ENCODE measurements at regions not wholly inside any gene's neighbourhood (a gene's known extent, or its start where the extent isn't known, plus 50 kb on each side); places are given as distances from the start of the nearest gene placed in this dataset.

DNA sequence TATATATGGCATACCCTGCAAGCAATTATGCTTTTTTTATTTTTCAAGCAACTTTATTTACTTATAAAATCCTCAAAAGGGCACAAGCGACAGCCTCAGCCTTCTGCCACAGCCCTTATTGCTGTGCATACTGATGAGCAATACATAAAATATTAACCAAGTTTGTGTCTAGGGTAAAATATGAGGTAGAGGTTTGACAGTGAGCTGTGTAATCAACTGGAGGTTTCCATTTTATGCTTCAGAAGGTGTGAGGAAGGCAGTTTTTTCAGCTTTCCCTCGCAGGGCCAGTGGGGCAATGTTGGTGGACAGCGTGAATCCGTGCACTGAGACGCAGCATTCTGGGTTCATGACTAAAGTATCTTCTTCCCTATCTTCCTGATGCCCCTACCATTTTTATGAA lies 310.4 kb downstream of the IRS2 start:
- H3K27me3 Mint-ChIP-seq (ENCODE audit: low read depth, unreplicated experiment), result peaks cover 4% of the 10 kb centered on the region
- H3K27me3 ChIP-seq (ENCODE audit: insufficient read depth, low read length), result no peaks in the 10 kb centered on the region
- no peak overlapping the region for H3K27ac Mint-ChIP-seq (ENCODE audit: unreplicated experiment)
- H3K9me3 ChIP-seq (ENCODE audit: insufficient read depth, low read depth, low read length), result no peaks in the 10 kb centered on the region
- no peak overlapping the region for H3K4me3 Mint-ChIP-seq (ENCODE audit: unreplicated experiment)
- TF ChIP-seq, protein P1, sequence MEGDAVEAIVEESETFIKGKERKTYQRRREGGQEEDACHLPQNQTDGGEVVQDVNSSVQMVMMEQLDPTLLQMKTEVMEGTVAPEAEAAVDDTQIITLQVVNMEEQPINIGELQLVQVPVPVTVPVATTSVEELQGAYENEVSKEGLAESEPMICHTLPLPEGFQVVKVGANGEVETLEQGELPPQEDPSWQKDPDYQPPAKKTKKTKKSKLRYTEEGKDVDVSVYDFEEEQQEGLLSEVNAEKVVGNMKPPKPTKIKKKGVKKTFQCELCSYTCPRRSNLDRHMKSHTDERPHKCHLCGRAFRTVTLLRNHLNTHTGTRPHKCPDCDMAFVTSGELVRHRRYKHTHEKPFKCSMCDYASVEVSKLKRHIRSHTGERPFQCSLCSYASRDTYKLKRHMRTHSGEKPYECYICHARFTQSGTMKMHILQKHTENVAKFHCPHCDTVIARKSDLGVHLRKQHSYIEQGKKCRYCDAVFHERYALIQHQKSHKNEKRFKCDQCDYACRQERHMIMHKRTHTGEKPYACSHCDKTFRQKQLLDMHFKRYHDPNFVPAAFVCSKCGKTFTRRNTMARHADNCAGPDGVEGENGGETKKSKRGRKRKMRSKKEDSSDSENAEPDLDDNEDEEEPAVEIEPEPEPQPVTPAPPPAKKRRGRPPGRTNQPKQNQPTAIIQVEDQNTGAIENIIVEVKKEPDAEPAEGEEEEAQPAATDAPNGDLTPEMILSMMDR (IDR thresholded peaks at IDR 0.05; ENCODE audit: insufficient read depth, low read depth, low read length), result no peak
- TF ChIP-seq EZH2 (IDR thresholded peaks at IDR 0.05; ENCODE audit: insufficient read depth, low read length), result no peak
- no peaks in the 10 kb centered on the region for H3K36me3 ChIP-seq (ENCODE audit: insufficient read depth, low read length)
- no peak overlapping the region for H2AFZ ChIP-seq (ENCODE audit: low read depth, low read length)
- no peak overlapping the region for H3K4me2 ChIP-seq (ENCODE audit: low read length)
- no peaks in the 10 kb centered on the region for H3K36me3 Mint-ChIP-seq (ENCODE audit: low read depth, unreplicated experiment)
- FAIRE-seq (no peak), DNase-seq (ENCODE audit: low read depth) (no peak)
- no peaks in the 10 kb centered on the region for H3K79me2 ChIP-seq (ENCODE audit: insufficient read depth, low read length)
- H3K9me3 Mint-ChIP-seq (ENCODE audit: unreplicated experiment), result no peaks in the 10 kb centered on the region
- H3K4me3 ChIP-seq (ENCODE audit: insufficient read depth, low read depth, low read length), result no peak overlapping the region
- no peaks in the 10 kb centered on the region for H4K20me1 ChIP-seq (ENCODE audit: insufficient read depth, low read length)
- H3K27ac ChIP-seq (ENCODE audit: low read depth, low read length), result no peak overlapping the region
- H3K4me1 Mint-ChIP-seq (ENCODE audit: low read depth, unreplicated experiment), result no peaks in the 10 kb centered on the region
- H3K9ac ChIP-seq (ENCODE audit: low read length), result no peak overlapping the region
- no peaks in the 10 kb centered on the region for H3K4me1 ChIP-seq (ENCODE audit: insufficient read depth, low read length)

DNA sequence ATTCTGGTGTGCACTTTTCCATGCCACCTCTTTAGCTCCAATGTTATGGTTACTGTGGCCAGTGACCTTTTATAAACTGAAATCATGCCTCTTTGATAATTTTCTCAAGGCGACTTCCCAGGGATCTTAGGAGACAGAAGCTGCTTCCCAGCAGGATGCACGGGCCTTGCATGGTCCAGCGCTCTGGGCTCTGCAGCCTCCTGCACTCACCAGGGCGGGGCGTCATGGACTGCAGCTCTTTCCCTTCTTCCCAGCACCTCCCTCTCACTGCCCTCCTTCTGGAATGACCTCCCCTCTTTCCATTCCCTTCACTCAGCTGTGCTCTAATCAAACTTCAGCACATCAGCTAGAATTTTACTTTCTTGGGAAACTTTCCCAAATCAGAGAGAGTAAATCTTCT lies 318.3 kb downstream of the IRS2 start:
- no peak overlapping the region for H2AFZ ChIP-seq (ENCODE audit: low read depth, low read length)
- H3K27me3 ChIP-seq (ENCODE audit: insufficient read depth, low read length), result no peaks in the 10 kb centered on the region
- H3K4me1 ChIP-seq (ENCODE audit: insufficient read depth, low read length), result no peaks in the 10 kb centered on the region
- no peaks in the 10 kb centered on the region for H3K79me2 ChIP-seq (ENCODE audit: insufficient read depth, low read length)
- H3K4me3 ChIP-seq (ENCODE audit: insufficient read depth, low read depth, low read length), result no peak overlapping the region
- no peaks in the 10 kb centered on the region for H3K9me3 ChIP-seq (ENCODE audit: insufficient read depth, low read depth, low read length)
- no peak for TF ChIP-seq EZH2 (IDR thresholded peaks at IDR 0.05; ENCODE audit: insufficient read depth, low read length)
- TF ChIP-seq, protein P1 (IDR thresholded peaks at IDR 0.05; ENCODE audit: insufficient read depth, low read depth, low read length), result no peak
- no peak overlapping the region for H3K9ac ChIP-seq (ENCODE audit: low read length)
- no peak overlapping the region for H3K27ac ChIP-seq (ENCODE audit: low read depth, low read length)
- no peaks in the 10 kb centered on the region for H3K36me3 ChIP-seq (ENCODE audit: insufficient read depth, low read length)
- Mint-ChIP-seq H3K36me3 (ENCODE audit: low read depth, unreplicated experiment) (no peaks in the 10 kb centered on the region), H3K27ac (ENCODE audit: unreplicated experiment) (no peak overlapping the region), H3K27me3 (ENCODE audit: low read depth, unreplicated experiment) (no peaks in the 10 kb centered on the region), H3K4me1 (ENCODE audit: low read depth, unreplicated experiment) (no peaks in the 10 kb centered on the region), H3K4me3 (ENCODE audit: unreplicated experiment) (no peak overlapping the region), H3K9me3 (ENCODE audit: unreplicated experiment) (peaks cover 4% of the 10 kb centered on the region)
- H4K20me1 ChIP-seq (ENCODE audit: insufficient read depth, low read length), result no peaks in the 10 kb centered on the region
- no peak for DNase-seq (ENCODE audit: low read depth)
- FAIRE-seq, result no peak
- no peak overlapping the region for H3K4me2 ChIP-seq (ENCODE audit: low read length)

DNA sequence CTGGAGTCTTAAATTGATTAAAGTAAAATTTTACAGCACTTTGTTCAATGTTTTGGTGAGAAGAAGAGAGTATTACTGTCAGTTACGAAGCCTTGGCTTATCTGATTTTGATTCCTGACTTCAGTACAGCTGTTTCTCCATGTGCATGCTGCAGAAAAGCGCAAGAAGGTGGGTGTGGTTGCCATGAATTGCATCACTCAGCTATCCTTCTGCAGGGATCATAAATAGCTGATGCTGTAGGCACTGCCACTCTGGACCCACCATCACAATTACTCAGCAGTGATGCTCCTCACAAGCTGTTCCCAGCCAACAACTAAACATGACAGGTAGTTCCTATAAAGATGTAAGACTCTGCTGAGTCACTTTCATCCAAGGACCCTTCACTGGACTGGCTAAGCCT lies 321.2 kb downstream of the IRS2 start:
- Histone ChIP-seq H3K27me3 (ENCODE audit: insufficient read depth, low read length) (no peaks in the 10 kb centered on the region), H3K36me3 (ENCODE audit: insufficient read depth, low read length) (no peaks in the 10 kb centered on the region), H4K20me1 (ENCODE audit: insufficient read depth, low read length) (no peaks in the 10 kb centered on the region), H3K4me3 (ENCODE audit: insufficient read depth, low read depth, low read length) (no peak overlapping the region), H3K27ac (ENCODE audit: low read depth, low read length) (no peak overlapping the region), H3K79me2 (ENCODE audit: insufficient read depth, low read length) (no peaks in the 10 kb centered on the region), H2AFZ (ENCODE audit: low read depth, low read length) (no peak overlapping the region), H3K4me2 (ENCODE audit: low read length) (no peak overlapping the region), H3K9ac (ENCODE audit: low read length) (no peak overlapping the region), H3K9me3 (ENCODE audit: insufficient read depth, low read depth, low read length) (no peaks in the 10 kb centered on the region), H3K4me1 (ENCODE audit: insufficient read depth, low read length) (no peaks in the 10 kb centered on the region)
- TF ChIP-seq EZH2 (IDR thresholded peaks at IDR 0.05; ENCODE audit: insufficient read depth, low read length), result no peak
- TF ChIP-seq, protein P1 (IDR thresholded peaks at IDR 0.05; ENCODE audit: insufficient read depth, low read depth, low read length), result no peak
- DNase-seq (ENCODE audit: low read depth) (no peak), FAIRE-seq (no peak)
- Mint-ChIP-seq H3K4me1 (ENCODE audit: low read depth, unreplicated experiment) (no peaks in the 10 kb centered on the region), H3K27me3 (ENCODE audit: low read depth, unreplicated experiment) (no peaks in the 10 kb centered on the region), H3K4me3 (ENCODE audit: unreplicated experiment) (no peak overlapping the region), H3K27ac (ENCODE audit: unreplicated experiment) (no peak overlapping the region), H3K36me3 (ENCODE audit: low read depth, unreplicated experiment) (no peaks in the 10 kb centered on the region), H3K9me3 (ENCODE audit: unreplicated experiment) (peaks cover 7% of the 10 kb centered on the region)
